ENCODE measurements at regions not wholly inside any gene's neighbourhood (a gene's known extent, or its start where the extent isn't known, plus 50 kb on each side); places are given as distances from the start of the nearest gene placed in this dataset.

DNA sequence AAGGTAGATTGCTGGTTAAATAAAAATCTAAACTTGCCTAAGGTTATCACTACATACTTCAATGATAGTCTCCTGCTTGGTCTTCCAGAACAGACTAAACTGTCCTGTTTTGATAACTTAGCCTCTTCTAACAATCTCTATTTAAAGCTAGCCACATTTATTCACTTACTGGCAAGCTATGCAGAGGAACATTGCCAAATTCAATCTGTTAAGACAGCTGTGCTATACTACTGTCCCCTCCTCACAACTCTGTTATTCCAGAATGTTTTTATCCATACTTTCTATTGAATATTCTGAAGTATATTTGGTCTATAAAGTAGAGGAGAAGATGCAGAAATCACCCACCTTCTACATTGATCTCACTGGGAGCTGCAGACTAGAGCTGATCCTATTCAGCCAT, 594.0 kb upstream of the CCDC54 start:
- Mint-ChIP-seq H3K4me3 (no peak overlapping the region), H3K36me3 (ENCODE audit: low read depth) (no peaks in the 10 kb centered on the region)
- DNase-seq = no peak

DNA sequence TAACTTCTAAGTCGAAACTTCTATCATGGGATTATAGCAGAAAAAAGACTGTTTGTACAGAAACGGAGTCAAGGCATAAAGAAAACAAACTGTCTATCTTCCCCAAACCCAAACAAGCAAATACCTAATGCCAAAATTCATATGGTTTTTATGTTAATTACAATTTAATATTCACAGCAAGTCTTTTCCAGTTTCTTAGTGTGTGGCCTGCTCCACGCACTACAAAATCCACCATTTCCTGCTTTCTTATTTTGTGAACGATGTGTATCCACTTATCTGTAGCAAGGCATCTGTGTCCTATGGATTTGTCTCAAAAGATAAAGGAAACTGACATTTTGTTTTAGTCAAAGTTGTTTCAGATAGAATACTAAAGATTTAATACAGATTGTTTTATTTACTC, 588.0 kb upstream of the CCDC54 start:
- TF ChIP-seq, protein P1, sequence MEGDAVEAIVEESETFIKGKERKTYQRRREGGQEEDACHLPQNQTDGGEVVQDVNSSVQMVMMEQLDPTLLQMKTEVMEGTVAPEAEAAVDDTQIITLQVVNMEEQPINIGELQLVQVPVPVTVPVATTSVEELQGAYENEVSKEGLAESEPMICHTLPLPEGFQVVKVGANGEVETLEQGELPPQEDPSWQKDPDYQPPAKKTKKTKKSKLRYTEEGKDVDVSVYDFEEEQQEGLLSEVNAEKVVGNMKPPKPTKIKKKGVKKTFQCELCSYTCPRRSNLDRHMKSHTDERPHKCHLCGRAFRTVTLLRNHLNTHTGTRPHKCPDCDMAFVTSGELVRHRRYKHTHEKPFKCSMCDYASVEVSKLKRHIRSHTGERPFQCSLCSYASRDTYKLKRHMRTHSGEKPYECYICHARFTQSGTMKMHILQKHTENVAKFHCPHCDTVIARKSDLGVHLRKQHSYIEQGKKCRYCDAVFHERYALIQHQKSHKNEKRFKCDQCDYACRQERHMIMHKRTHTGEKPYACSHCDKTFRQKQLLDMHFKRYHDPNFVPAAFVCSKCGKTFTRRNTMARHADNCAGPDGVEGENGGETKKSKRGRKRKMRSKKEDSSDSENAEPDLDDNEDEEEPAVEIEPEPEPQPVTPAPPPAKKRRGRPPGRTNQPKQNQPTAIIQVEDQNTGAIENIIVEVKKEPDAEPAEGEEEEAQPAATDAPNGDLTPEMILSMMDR (IDR thresholded peaks at IDR 0.05) = no peak
- no peak overlapping the region for H3K4me3 Mint-ChIP-seq
- no peaks in the 10 kb centered on the region for H3K36me3 Mint-ChIP-seq (ENCODE audit: low read depth)
- no peak overlapping the region for H3K27ac Mint-ChIP-seq
- no peaks in the 10 kb centered on the region for H3K27me3 Mint-ChIP-seq (ENCODE audit: low read depth, poor library complexity)
- no peak for DNase-seq
- H3K9me3 Mint-ChIP-seq = no peaks in the 10 kb centered on the region
- H3K4me1 Mint-ChIP-seq = no peaks in the 10 kb centered on the region

More for the DNA sequence above, 594.0 kb upstream of the CCDC54 start:
- H3K9me3 Mint-ChIP-seq = no peaks in the 10 kb centered on the region
- H3K27ac Mint-ChIP-seq = no peak overlapping the region
- no peaks in the 10 kb centered on the region for H3K4me1 Mint-ChIP-seq
- H3K27me3 Mint-ChIP-seq (ENCODE audit: low read depth, poor library complexity) = no peaks in the 10 kb centered on the region
- TF ChIP-seq, protein P1 (IDR thresholded peaks at IDR 0.05) = no peak

DNA sequence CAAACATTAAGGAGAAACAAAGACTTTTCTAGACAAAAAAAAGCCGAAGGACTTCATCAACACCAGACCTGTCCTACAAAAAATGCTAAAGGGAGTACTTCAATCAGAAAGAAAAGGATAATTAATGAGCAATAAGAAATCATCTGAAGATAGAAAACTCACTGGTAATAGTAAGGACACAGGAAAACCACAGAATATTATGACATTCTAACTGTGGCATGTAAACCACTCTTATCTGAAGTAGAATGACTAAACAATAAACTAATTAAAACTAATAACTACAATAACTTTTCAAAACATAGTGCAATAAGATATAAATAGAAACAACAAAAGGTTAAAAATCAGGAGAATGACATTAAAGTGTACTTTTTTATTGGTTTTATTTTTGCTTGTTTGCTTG, 584.5 kb upstream of the CCDC54 start:
- Mint-ChIP-seq H3K4me3 (no peak overlapping the region), H3K27me3 (ENCODE audit: low read depth, poor library complexity) (no peaks in the 10 kb centered on the region), H3K4me1 (no peaks in the 10 kb centered on the region), H3K36me3 (ENCODE audit: low read depth) (no peaks in the 10 kb centered on the region), H3K9me3 (no peaks in the 10 kb centered on the region), H3K27ac (no peak overlapping the region)
- TF ChIP-seq, protein P1 (IDR thresholded peaks at IDR 0.05) = no peak
- no peak for DNase-seq

DNA sequence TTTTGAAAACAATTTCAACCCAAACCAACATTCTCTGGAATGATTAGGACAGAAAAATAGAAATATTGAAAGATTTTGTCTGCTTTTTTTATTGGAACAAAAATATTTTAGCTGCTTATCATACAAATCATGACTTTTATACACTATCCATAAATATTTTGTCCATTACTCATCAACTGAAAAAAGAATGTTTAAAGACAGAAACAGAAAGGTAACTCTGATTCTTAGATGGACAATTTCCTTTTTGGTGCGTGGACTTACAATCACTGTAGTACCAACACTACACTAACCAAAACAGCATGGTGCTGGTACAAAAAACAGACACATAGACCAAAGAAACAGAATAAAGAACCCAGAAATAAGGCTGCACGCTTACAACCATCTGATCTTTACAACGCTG, 582.8 kb upstream of the CCDC54 start:
- no peaks in the 10 kb centered on the region for H3K9me3 Mint-ChIP-seq
- H3K27me3 Mint-ChIP-seq (ENCODE audit: low read depth, poor library complexity) = no peaks in the 10 kb centered on the region
- no peak for DNase-seq
- H3K27ac Mint-ChIP-seq = no peak overlapping the region
- TF ChIP-seq, protein P1 (IDR thresholded peaks at IDR 0.05) = no peak
- H3K4me3 Mint-ChIP-seq = no peak overlapping the region
- H3K36me3 Mint-ChIP-seq (ENCODE audit: low read depth) = no peaks in the 10 kb centered on the region
- H3K4me1 Mint-ChIP-seq = no peaks in the 10 kb centered on the region

DNA sequence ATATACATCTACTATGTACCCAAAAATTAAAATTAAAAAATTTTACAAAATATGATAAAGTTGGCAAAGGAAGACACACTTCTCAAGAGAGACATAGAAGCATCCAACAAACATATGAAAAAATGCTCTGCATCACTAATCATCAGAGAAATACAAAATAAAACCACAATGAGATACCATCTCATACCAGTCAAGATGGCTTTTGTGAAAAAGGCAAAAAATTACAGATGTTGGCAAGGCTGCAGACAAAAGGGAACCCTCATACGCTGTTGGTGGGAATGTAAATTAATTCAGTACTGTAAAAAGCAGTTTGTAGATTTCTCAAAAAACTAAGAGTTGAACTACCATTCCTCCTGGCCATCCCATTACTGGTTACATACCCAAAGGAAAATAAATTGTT, 581.7 kb upstream of the CCDC54 start:
- Mint-ChIP-seq H3K9me3 (no peaks in the 10 kb centered on the region), H3K27me3 (ENCODE audit: low read depth, poor library complexity) (no peaks in the 10 kb centered on the region), H3K4me3 (no peak overlapping the region)

DNA sequence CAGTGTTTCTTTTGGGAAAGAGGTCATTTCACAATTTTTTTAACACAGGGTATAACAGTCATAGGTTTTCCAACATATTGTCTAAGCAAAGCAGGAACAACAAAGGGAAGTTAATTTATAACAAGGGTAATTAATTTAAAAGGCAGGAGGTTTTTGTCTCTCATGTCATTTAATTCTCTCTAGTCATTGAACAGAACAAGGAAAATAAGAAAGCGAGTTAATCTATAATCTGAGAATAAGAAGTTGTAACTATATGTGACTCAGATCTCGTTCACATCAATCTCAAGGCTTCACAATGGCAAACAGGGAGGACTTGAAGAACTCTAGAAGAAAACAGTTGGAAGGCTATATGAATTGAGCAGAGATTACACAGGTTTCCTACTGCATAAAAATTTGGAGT, 579.8 kb upstream of the CCDC54 start:
- Mint-ChIP-seq H3K27ac (no peak overlapping the region), H3K9me3 (no peaks in the 10 kb centered on the region), H3K27me3 (ENCODE audit: low read depth, poor library complexity) (no peaks in the 10 kb centered on the region), H3K4me1 (no peaks in the 10 kb centered on the region), H3K4me3 (no peak overlapping the region), H3K36me3 (ENCODE audit: low read depth) (no peaks in the 10 kb centered on the region)
- DNase-seq = no peak
- TF ChIP-seq, protein P1 (IDR thresholded peaks at IDR 0.05) = no peak

More for the DNA sequence above, 581.7 kb upstream of the CCDC54 start:
- no peak overlapping the region for H3K27ac Mint-ChIP-seq
- TF ChIP-seq, protein P1 (IDR thresholded peaks at IDR 0.05) = no peak
- no peaks in the 10 kb centered on the region for H3K36me3 Mint-ChIP-seq (ENCODE audit: low read depth)
- DNase-seq = no peak
- no peaks in the 10 kb centered on the region for H3K4me1 Mint-ChIP-seq
